ENCODE measurements at regions not wholly inside any gene's neighbourhood (a gene's known extent, or its start where the extent isn't known, plus 50 kb on each side); places are given as distances from the start of the nearest gene placed in this dataset.
"Not testable (repeated sequence)": the region's sequence is repeated elsewhere in the genome, so short reads cannot be mapped to it uniquely, and the experiment has no call there.

DNA sequence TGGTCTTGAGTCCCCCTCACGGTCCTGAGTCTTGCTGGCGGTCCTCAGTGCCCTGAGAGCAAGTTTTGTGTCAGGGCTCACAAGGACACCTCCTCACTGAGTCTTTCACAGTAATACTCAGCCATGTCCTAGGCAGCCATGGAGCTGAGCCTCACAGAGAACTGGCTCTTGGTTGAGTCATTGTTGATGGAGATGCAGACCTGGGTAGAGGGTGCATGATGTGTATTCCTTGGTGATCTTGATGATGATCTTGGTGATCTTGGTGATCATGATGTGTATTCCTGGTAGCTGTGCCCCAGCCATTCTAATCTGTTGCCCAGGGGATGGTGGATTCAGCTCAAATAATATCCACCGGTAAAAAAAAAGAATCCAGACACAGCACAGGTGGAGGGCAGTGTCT is 495.4 kb downstream of the TMEM121 start:
- no peaks in the 10 kb centered on the region for H3K9me3 ChIP-seq
- H3K27me3 ChIP-seq, result peaks cover 0 to 4% (median 0%) of the 10 kb centered on the region in 3 donors
- DNase-seq, result no peak
- TF ChIP-seq POLR2A (IDR thresholded peaks at IDR 0.05), result no peak
- TF ChIP-seq, protein P1, sequence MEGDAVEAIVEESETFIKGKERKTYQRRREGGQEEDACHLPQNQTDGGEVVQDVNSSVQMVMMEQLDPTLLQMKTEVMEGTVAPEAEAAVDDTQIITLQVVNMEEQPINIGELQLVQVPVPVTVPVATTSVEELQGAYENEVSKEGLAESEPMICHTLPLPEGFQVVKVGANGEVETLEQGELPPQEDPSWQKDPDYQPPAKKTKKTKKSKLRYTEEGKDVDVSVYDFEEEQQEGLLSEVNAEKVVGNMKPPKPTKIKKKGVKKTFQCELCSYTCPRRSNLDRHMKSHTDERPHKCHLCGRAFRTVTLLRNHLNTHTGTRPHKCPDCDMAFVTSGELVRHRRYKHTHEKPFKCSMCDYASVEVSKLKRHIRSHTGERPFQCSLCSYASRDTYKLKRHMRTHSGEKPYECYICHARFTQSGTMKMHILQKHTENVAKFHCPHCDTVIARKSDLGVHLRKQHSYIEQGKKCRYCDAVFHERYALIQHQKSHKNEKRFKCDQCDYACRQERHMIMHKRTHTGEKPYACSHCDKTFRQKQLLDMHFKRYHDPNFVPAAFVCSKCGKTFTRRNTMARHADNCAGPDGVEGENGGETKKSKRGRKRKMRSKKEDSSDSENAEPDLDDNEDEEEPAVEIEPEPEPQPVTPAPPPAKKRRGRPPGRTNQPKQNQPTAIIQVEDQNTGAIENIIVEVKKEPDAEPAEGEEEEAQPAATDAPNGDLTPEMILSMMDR (IDR thresholded peaks at IDR 0.05), result no peak
- TF ChIP-seq EP300 (IDR thresholded peaks at IDR 0.05), result no peak
- no peak for TF ChIP-seq POLR2AphosphoS5 (IDR thresholded peaks at IDR 0.05)
- H3K4me1 ChIP-seq, result no peaks in the 10 kb centered on the region
- intact Hi-C loops (cut with DNase I; ENCODE audit: low total_unique reads), result no loop called here
- H3K36me3 ChIP-seq, result no peaks in the 10 kb centered on the region
- no peak overlapping the region for H3K27ac ChIP-seq
- no peak overlapping the region for H3K4me3 ChIP-seq
- 54 to 80% (median 65%) methylated on average over 3 of the region's 3 CpGs for WGBS, 5 donors

DNA sequence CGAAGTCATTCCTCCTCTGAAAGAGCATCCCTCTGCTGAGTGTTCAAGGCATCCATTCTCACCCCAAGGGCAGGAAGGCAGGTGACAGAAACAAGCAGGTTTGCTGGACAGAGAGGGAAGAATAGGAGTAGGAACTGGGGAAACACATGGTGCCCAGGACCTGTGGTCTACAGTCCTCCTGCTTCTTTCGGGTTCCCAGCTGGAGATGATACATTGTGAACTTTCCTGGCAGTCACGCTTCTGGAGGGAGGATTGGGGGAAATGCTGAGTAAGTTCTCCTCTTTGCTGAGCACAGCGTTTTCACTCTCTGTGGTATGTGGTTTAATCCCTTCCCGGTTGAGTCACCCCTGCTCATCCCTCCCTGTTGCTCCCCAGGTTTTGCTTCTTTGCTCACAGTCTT is 496.3 kb downstream of the TMEM121 start:
- H3K4me3 ChIP-seq; DNase-seq; H3K27me3 ChIP-seq; intact Hi-C loops (cut with DNase I; ENCODE audit: low total_unique reads); H3K9me3 ChIP-seq; H3K4me1 ChIP-seq; H3K36me3 ChIP-seq; H3K27ac ChIP-seq: not testable (repeated sequence)
- 29 to 54% (median 45%) methylated on average over 5 of the region's 5 CpGs for WGBS, 5 donors

DNA sequence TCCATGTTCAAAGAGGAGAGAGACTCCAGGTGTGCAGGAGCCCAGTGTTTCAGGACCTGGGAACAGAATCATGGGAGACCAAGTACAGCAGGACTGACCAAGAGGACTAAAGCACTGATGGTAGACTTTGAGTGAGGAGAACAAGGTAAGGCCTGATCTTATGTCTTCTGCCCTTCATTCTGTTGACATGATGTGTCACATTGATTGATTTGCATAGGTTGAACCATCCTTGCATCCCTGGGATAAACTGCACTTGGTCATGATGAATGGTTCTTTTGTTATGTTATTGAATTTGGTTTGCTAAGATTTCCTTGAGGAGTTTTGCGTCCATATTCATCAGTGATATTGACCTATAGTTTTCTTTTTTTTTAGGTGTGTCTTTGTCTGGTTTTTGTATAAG is 497.0 kb downstream of the TMEM121 start:
- no peaks in the 10 kb centered on the region for H3K4me1 ChIP-seq
- no peaks in the 10 kb centered on the region for H3K36me3 ChIP-seq
- no peak for DNase-seq
- H3K27me3 ChIP-seq, result no peaks in the 10 kb centered on the region
- no peak overlapping the region for H3K27ac ChIP-seq
- WGBS, 5 donors, result 69 to 87% (median 78%) methylated on average over 1 of the region's 1 CpG
- intact Hi-C loops (cut with DNase I; ENCODE audit: low total_unique reads), result no loop called here
- TF ChIP-seq, protein P1 (IDR thresholded peaks at IDR 0.05), result no peak
- TF ChIP-seq EP300 (IDR thresholded peaks at IDR 0.05) (no peak), POLR2AphosphoS5 (IDR thresholded peaks at IDR 0.05) (no peak), POLR2A (IDR thresholded peaks at IDR 0.05) (no peak)
- no peaks in the 10 kb centered on the region for H3K9me3 ChIP-seq
- H3K4me3 ChIP-seq, result no peak overlapping the region

DNA sequence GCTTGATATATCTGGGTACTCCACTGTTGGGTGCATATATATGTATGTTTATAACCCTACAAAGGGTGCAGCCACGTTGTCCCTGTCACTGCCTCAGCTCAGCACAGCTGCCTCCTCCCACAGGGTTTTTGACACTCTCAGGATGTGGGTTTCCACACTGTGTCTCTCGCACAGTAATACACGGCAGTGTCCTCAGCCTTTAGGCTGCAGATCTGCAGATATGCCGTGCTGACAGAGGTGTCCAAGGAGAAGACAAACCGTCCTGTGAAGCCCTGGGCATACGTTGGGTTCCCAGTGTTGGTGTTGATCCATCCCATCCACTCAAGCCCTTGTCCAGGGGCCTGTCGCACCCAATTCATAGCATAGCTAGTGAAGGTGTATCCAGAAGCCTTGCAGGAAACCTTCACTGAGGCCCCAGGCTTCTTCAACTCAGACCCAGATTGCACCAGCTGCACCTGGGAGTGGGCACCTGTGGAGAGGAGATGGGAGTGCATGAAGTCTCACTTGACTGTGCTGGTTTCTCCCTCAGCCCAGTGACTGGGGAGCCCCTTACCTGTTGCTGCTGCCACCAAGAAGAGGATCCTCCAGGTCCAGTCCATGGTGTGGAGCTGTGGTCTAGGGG is 498.7 kb downstream of the TMEM121 start:
- intact Hi-C loops (cut with DNase I; ENCODE audit: low total_unique reads), result no loop called here
- DNase-seq, result no peak
- WGBS, 5 donors, result 44 to 59% (median 52%) methylated on average over 6 to 7 of the region's 7 CpGs

DNA sequence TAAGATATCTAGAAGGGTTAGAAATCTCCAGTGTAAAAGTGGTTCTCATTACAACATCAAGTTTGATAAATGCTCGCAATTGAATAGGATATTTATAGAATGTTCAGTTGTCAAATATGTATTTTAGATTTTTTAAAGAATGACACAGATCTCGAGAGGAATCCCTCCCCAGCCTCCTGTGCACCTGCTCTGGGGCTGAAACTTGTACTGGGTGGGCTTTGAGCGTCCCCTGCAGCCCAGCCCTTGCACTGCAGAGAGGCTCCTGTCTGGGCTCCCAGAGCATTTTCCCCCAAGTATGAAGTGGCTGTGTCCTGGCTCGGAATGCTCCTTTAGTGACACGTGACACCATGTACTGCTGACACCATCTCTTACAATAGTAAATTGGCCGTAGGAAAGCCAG is 499.6 kb downstream of the TMEM121 start:
- no peak for DNase-seq

More for the DNA sequence above, 498.7 kb downstream of the TMEM121 start:
- Histone ChIP-seq H3K4me3 (no peak overlapping the region), H3K4me1 (no peaks in the 10 kb centered on the region), H3K27ac (no peak overlapping the region), H3K9me3 (no peaks in the 10 kb centered on the region), H3K27me3 (no peaks in the 10 kb centered on the region), H3K36me3 (no peaks in the 10 kb centered on the region)
- TF ChIP-seq POLR2A (IDR thresholded peaks at IDR 0.05), result no peak
- TF ChIP-seq, protein P1 (IDR thresholded peaks at IDR 0.05), result no peak
- no peak for TF ChIP-seq POLR2AphosphoS5 (IDR thresholded peaks at IDR 0.05)
- no peak for TF ChIP-seq EP300 (IDR thresholded peaks at IDR 0.05)

DNA sequence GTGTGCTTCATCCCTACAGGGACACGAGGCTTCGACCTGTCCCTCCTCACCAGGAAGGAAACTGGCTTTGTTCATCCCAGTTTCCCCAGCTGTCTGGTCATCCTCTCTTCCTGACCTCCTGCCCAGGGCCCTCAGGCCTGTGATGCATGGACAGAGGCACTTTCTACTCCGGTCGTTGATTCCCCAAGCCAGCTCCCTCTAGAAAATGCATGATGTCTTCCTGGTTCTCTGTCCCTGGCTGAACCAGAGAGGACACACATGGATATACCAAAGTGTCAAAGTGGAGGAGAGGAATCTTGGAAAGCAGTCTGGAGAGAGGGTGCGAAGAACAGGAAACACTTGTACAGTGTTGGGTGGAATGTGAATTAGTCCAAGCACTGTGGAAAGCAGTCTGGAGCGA is 501.4 kb downstream of the TMEM121 start:
- H3K4me1 ChIP-seq; H3K4me3 ChIP-seq; intact Hi-C loops (cut with DNase I; ENCODE audit: low total_unique reads); H3K36me3 ChIP-seq; H3K27ac ChIP-seq; H3K27me3 ChIP-seq; DNase-seq; H3K9me3 ChIP-seq: not testable (repeated sequence)
- WGBS, 5 donors, result 72 to 77% (median 72%) methylated on average over 4 to 6 of the region's 6 CpGs

More for the DNA sequence above, 499.6 kb downstream of the TMEM121 start:
- Histone ChIP-seq H3K4me3 (no peak overlapping the region), H3K36me3 (no peaks in the 10 kb centered on the region), H3K4me1 (no peaks in the 10 kb centered on the region), H3K27ac (no peak overlapping the region), H3K27me3 (peaks cover 0 to 6% (median 0%) of the 10 kb centered on the region in 3 donors), H3K9me3 (no peaks in the 10 kb centered on the region)
- TF ChIP-seq POLR2A (IDR thresholded peaks at IDR 0.05) (no peak), POLR2AphosphoS5 (IDR thresholded peaks at IDR 0.05) (no peak), EP300 (IDR thresholded peaks at IDR 0.05) (no peak)
- WGBS, 5 donors, result 41 to 55% (median 45%) methylated on average over 6 of the region's 6 CpGs
- intact Hi-C loops (cut with DNase I; ENCODE audit: low total_unique reads), result no loop called here

Measured in stomach (tissue), 8 donors.